ENCODE measurements at regions not wholly inside any gene's neighbourhood (a gene's known extent, or its start where the extent isn't known, plus 50 kb on each side); places are given as distances from the start of the nearest gene placed in this dataset.
"Not testable (repeated sequence)": the region's sequence is repeated elsewhere in the genome, so short reads cannot be mapped to it uniquely, and the experiment has no call there.

DNA sequence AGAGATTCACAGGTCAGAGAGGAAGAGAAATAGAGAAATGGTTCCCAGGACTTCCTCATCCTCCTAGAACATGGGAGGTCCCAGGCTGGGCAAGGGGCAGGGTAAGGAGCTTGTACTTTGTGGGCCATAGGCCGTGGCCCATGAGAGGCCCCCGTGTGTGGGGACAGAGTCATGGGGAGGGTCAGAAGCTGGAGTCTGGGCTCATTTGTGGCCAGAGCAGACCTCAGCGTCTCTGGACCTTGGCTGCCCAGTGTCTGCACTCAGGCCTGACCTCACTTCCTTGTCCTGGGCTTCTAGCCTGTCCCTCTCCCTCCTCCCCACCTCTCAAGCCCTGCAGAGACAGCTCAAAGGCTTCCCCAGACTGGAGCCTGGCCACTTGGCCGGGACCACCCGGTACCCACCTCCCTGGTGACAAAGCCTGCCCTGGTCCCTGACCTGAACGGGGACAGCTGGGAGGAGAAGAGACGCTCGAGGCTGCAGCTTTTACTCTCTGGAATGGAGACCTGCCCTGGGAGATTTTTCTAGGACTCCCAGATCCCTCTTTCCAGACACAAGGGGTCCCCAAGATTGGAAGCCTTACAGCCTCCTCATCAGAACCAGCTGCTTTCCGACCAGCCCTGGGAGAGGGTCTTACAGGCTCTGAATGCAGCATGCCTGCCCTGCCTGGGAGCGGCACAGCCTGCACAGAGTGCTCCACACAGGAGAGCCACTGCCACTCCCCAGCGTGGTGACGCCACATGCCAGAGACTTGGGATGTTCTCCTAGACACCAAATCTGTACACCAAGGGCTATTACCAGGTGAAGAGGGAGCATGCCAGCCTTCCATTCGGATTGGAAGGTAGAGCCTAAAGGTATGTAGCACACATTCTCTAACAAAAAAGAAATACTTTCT, 569.0 kb upstream of the B3GAT1 start:
- DNase-seq (ENCODE audit: extremely low read depth in 1 of 4, low spot score in 3 of 4) = no peak
- Histone ChIP-seq H3K4me2 (ENCODE audit: insufficient read depth, low read length) (no peak overlapping the region), H2AFZ (ENCODE audit: low read depth, low read length) (no peak overlapping the region), H3K9me3 (replicated peaks; ENCODE audit: control insufficient read depth, insufficient read depth, low read depth, low read length) (no peaks in the 10 kb centered on the region), H3K4me1 (replicated peaks in 1 of 2; ENCODE audit: control insufficient read depth in 2 of 2, insufficient read depth in 2 of 2, low read length in 2 of 2) (no peaks in the 10 kb centered on the region), H3K9ac (ENCODE audit: insufficient read depth in 1 of 2, low read depth in 2 of 2, low read length in 2 of 2) (no peak overlapping the region), H3K27ac (ENCODE audit: extremely low read depth, low read depth, low read length) (no peak overlapping the region), H3K79me2 (ENCODE audit: control insufficient read depth, insufficient read depth, low read length) (no peaks in the 10 kb centered on the region), H4K20me1 (replicated peaks; ENCODE audit: control insufficient read depth, insufficient read depth, low read length) (no peaks in the 10 kb centered on the region; the same call in 1 of the 2 replicates), H3K4me3 (no peak overlapping the region), H3K9me1 (ENCODE audit: control insufficient read depth, insufficient read depth, low read length) (no peaks in the 10 kb centered on the region), H3K27me3 (ENCODE audit: control insufficient read depth in 2 of 2, insufficient read depth in 2 of 2, low read length in 2 of 2) (peaks cover 2 to 20% of the 10 kb centered on the region in 2 experiments; a peak in 3 of 5 replicates), H3K36me3 (ENCODE audit: control insufficient read depth, insufficient read depth, low read length) (no peaks in the 10 kb centered on the region)
- intact Hi-C loops (cut with micrococcal nuclease) (no loop called here), in situ Hi-C loops (cut with MboI) (no loop called here)
- ChIA-PET CTCF (ENCODE audit: low intra/inter-chr PET ratio) (no interaction called here), POLR2A (interaction anchor here (1.0 kb wide), 1 partner anchor 10 kb away, joined by 5 read pairs; no protein-coding TSS in a partner anchor)
- FAIRE-seq = no peak
- ATAC-seq = no peak; the same call in 2 of the 3 replicates
- WGBS (ENCODE audit: insufficient coverage, low coverage, missing lambda C conversion rate) = 1% methylated on average over 10 of the region's 13 CpGs
- TF ChIP-seq GATAD2B (IDR thresholded peaks at IDR 0.05; ENCODE audit: borderline replicate concordance) = no peak
- no peak for TF ChIP-seq U2AF2 (optimal IDR thresholded peaks at IDR 0.05; ENCODE audit: low read depth, low read length)
- no peak for TF ChIP-seq BRCA1 (IDR thresholded peaks at IDR 0.05)
- TF ChIP-seq BRCA1 (CRISPR knock-in tag; IDR thresholded peaks at IDR 0.05) = no peak
- TF ChIP-seq SMARCA4 (IDR thresholded peaks at IDR 0.05) = no peak
- TF ChIP-seq XRCC5 (IDR thresholded peaks at IDR 0.05; ENCODE audit: low read depth, low read length) = no peak
- TF ChIP-seq NBN (IDR thresholded peaks at IDR 0.05; ENCODE audit: low read depth) = no peak
- no peak for TF ChIP-seq SAFB (IDR thresholded peaks at IDR 0.05; ENCODE audit: borderline replicate concordance, low read depth, low read length)
- TF ChIP-seq ZHX1 (conservative IDR thresholded peaks at IDR 0.05; ENCODE audit: low read length) = no peak
- TF ChIP-seq C11orf30 (IDR thresholded peaks at IDR 0.05; ENCODE audit: low read depth) = no peak
- no TSS peak for BruUV-seq (replicated peaks)

DNA sequence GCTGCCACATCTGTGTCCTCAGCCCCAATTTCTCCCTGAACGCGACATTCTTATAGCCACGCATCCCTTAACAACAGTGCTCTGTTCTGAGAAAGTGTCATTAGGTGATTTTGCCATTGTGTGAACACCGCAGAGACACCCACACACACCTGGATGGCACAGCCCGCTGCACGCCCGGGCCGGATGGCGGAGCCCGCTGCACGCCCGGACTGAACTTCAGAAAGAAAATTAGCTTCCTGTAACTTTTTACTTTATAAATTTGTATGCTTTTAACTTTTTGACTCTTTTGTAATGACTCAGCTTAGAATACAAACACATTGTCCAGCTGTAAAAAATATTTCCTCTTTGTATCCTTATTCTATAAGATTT, 567.0 kb upstream of the B3GAT1 start:
- H3K79me2 ChIP-seq (ENCODE audit: control insufficient read depth, insufficient read depth, low read length); ATAC-seq; H3K9ac ChIP-seq (ENCODE audit: insufficient read depth in 1 of 2, low read depth in 2 of 2, low read length in 2 of 2); H3K9me3 ChIP-seq (replicated peaks; ENCODE audit: control insufficient read depth, insufficient read depth, low read depth, low read length); CTCF ChIA-PET (ENCODE audit: low intra/inter-chr PET ratio); intact Hi-C loops (cut with micrococcal nuclease); H3K27ac ChIP-seq (ENCODE audit: extremely low read depth, low read depth, low read length); H3K4me1 ChIP-seq (replicated peaks in 1 of 2; ENCODE audit: control insufficient read depth in 2 of 2, insufficient read depth in 2 of 2, low read length in 2 of 2); H3K36me3 ChIP-seq (ENCODE audit: control insufficient read depth, insufficient read depth, low read length); in situ Hi-C loops (cut with MboI); H3K9me1 ChIP-seq (ENCODE audit: control insufficient read depth, insufficient read depth, low read length); H3K4me3 ChIP-seq; FAIRE-seq; POLR2A ChIA-PET; H2AFZ ChIP-seq (ENCODE audit: low read depth, low read length); H3K4me2 ChIP-seq (ENCODE audit: insufficient read depth, low read length); H4K20me1 ChIP-seq (replicated peaks; ENCODE audit: control insufficient read depth, insufficient read depth, low read length); DNase-seq (ENCODE audit: extremely low read depth in 1 of 4, low spot score in 3 of 4); BruUV-seq (replicated peaks): not testable (repeated sequence)
- peaks cover 2 to 20% of the 10 kb centered on the region in 2 experiments; a peak in 3 of 5 replicates for H3K27me3 ChIP-seq (ENCODE audit: control insufficient read depth in 2 of 2, insufficient read depth in 2 of 2, low read length in 2 of 2)
- WGBS (ENCODE audit: insufficient coverage, low coverage, missing lambda C conversion rate) = 12% methylated on average over 12 of the region's 12 CpGs
